Activated T-cell treated with anti-CD3 and anti-CD28 coated beads, Interleukin-2, amount 50 U/mL, for 4 hours (primary cell): ENCODE measurements at regions not wholly inside any gene's neighbourhood (a gene's known extent, or its start where the extent isn't known, plus 50 kb on each side); places are given as distances from the start of the nearest gene placed in this dataset.

ENCODE experiments used
- ATAC-seq, 2 donors: fragments of 200-7000 bp; cut with Tn5 transposase; one replicate each; pipeline ENCODE4 v1.10.0; 2021
- DNase-seq: peaks from one replicate; pipeline ENCODE4 v3.0.0-alpha.2; 2020
- H3K27me3 Mint-ChIP-seq: one replicate; pipeline ENCODE4 v1.8.0; 2021; ENCODE audit warnings: low read depth, mixed read lengths
- H3K36me3 Mint-ChIP-seq: one replicate; pipeline ENCODE4 v1.8.0; 2022; ENCODE audit warnings: mixed read lengths; ENCODE audit not compliant: insufficient read depth
- H3K4me1 Mint-ChIP-seq: one replicate; pipeline ENCODE4 v1.8.0; 2021; ENCODE audit warnings: low read depth, mixed read lengths
- H3K4me3 Mint-ChIP-seq: one replicate; pipeline ENCODE4 v1.8.0; 2021; ENCODE audit warnings: mild to moderate bottlenecking, moderate library complexity, mixed read lengths
- H3K9me3 Mint-ChIP-seq: one replicate; pipeline ENCODE4 v1.8.0; 2021; ENCODE audit warnings: mixed read lengths

GRCh38 chr20:52616629-52617028 is 355.5 kb upstream of the TSHZ2 start:
- Mint-ChIP-seq H3K4me3 (no peak overlapping the region), H3K36me3 (no peaks in the 10 kb centered on the region), H3K9me3 (no peaks in the 10 kb centered on the region), H3K4me1 (peaks cover 14% of the 10 kb centered on the region), H3K27me3 (peaks cover 6% of the 10 kb centered on the region)
- ATAC-seq (no peak), DNase-seq (no peak)

- Mint-ChIP-seq H3K27me3 (peaks cover 6% of the 10 kb centered on the region), H3K4me1 (peaks cover 10% of the 10 kb centered on the region), H3K9me3 (no peaks in the 10 kb centered on the region), H3K36me3 (no peaks in the 10 kb centered on the region), H3K4me3 (no peak overlapping the region)
- no peak for DNase-seq
- ATAC-seq: no peak
Observed at GRCh38 chr20:52614051-52614863, 357.9 kb upstream of the TSHZ2 start.

GRCh38 chr20:52612046-52612632 is 360.0 kb upstream of the TSHZ2 start:
- H3K27me3 Mint-ChIP-seq: peaks cover 6% of the 10 kb centered on the region
- H3K36me3 Mint-ChIP-seq: no peaks in the 10 kb centered on the region
- H3K9me3 Mint-ChIP-seq: no peaks in the 10 kb centered on the region
- DNase-seq (no peak), ATAC-seq (no peak)
- peaks cover 6% of the 10 kb centered on the region for H3K4me1 Mint-ChIP-seq
- no peak overlapping the region for H3K4me3 Mint-ChIP-seq

- Mint-ChIP-seq H3K4me3 (no peak overlapping the region), H3K27me3 (no peaks in the 10 kb centered on the region), H3K9me3 (no peaks in the 10 kb centered on the region), H3K4me1 (peaks cover 2% of the 10 kb centered on the region), H3K36me3 (no peaks in the 10 kb centered on the region)
- ATAC-seq (no peak), DNase-seq (no peak)
Observed at GRCh38 chr20:52610749-52611148, 361.4 kb upstream of the TSHZ2 start.

- DNase-seq (no peak), ATAC-seq (no peak)
- H3K4me1 Mint-ChIP-seq: no peaks in the 10 kb centered on the region
- no peaks in the 10 kb centered on the region for H3K36me3 Mint-ChIP-seq
- H3K9me3 Mint-ChIP-seq: peaks cover 9% of the 10 kb centered on the region
- H3K4me3 Mint-ChIP-seq: no peak overlapping the region
- peaks cover 3% of the 10 kb centered on the region for H3K27me3 Mint-ChIP-seq
Observed at GRCh38 chr20:52601295-52601971, 370.7 kb upstream of the TSHZ2 start.

- ATAC-seq (no peak), DNase-seq (no peak)
- H3K9me3 Mint-ChIP-seq: peaks cover 4% of the 10 kb centered on the region
Observed at GRCh38 chr20:52596256-52596655, 375.9 kb upstream of the TSHZ2 start.

GRCh38 chr20:52595518-52595917 is 376.6 kb upstream of the TSHZ2 start:
- ATAC-seq (no peak), DNase-seq (no peak)
- Mint-ChIP-seq H3K9me3 (peaks cover 2% of the 10 kb centered on the region), H3K27me3 (no peaks in the 10 kb centered on the region), H3K4me3 (no peak overlapping the region), H3K36me3 (no peaks in the 10 kb centered on the region), H3K4me1 (no peaks in the 10 kb centered on the region)

More at GRCh38 chr20:52596256-52596655, 375.9 kb upstream of the TSHZ2 start:
- Mint-ChIP-seq H3K4me1 (no peaks in the 10 kb centered on the region), H3K4me3 (no peak overlapping the region), H3K27me3 (no peaks in the 10 kb centered on the region), H3K36me3 (no peaks in the 10 kb centered on the region)

GRCh38 chr20:52593654-52594053 is 378.5 kb upstream of the TSHZ2 start:
- no peaks in the 10 kb centered on the region for H3K9me3 Mint-ChIP-seq
- H3K36me3 Mint-ChIP-seq: no peaks in the 10 kb centered on the region
- ATAC-seq: no peak

GRCh38 chr20:52592567-52592966 is 379.6 kb upstream of the TSHZ2 start:
- Mint-ChIP-seq H3K36me3 (no peaks in the 10 kb centered on the region), H3K4me1 (no peaks in the 10 kb centered on the region), H3K4me3 (no peak overlapping the region), H3K27me3 (no peaks in the 10 kb centered on the region), H3K9me3 (no peaks in the 10 kb centered on the region)
- DNase-seq (no peak), ATAC-seq (no peak)

More at GRCh38 chr20:52593654-52594053, 378.5 kb upstream of the TSHZ2 start:
- no peak for DNase-seq
- no peaks in the 10 kb centered on the region for H3K4me1 Mint-ChIP-seq
- no peak overlapping the region for H3K4me3 Mint-ChIP-seq
- no peaks in the 10 kb centered on the region for H3K27me3 Mint-ChIP-seq

GRCh38 chr20:52590100-52590499 is 382.1 kb upstream of the TSHZ2 start:
- H3K27me3 Mint-ChIP-seq: no peaks in the 10 kb centered on the region
- no peaks in the 10 kb centered on the region for H3K4me1 Mint-ChIP-seq
- ATAC-seq: no peak
- H3K4me3 Mint-ChIP-seq: no peak overlapping the region
- no peak for DNase-seq
- no peaks in the 10 kb centered on the region for H3K9me3 Mint-ChIP-seq
- no peaks in the 10 kb centered on the region for H3K36me3 Mint-ChIP-seq

- DNase-seq (no peak), ATAC-seq (no peak)
- Mint-ChIP-seq H3K36me3 (no peaks in the 10 kb centered on the region), H3K4me3 (no peak overlapping the region), H3K27me3 (no peaks in the 10 kb centered on the region), H3K9me3 (no peaks in the 10 kb centered on the region), H3K4me1 (no peaks in the 10 kb centered on the region)
Observed at GRCh38 chr20:52589251-52589812, 382.8 kb upstream of the TSHZ2 start.

- no peaks in the 10 kb centered on the region for H3K36me3 Mint-ChIP-seq
- ATAC-seq: peak in 1 of 2 donors; percentile 35
Observed at GRCh38 chr20:52586660-52587059, 385.5 kb upstream of the TSHZ2 start.

GRCh38 chr20:52585333-52585732 is 386.8 kb upstream of the TSHZ2 start:
- ATAC-seq (no peak), DNase-seq (no peak)
- no peaks in the 10 kb centered on the region for H3K4me1 Mint-ChIP-seq
- no peak overlapping the region for H3K4me3 Mint-ChIP-seq
- H3K36me3 Mint-ChIP-seq: no peaks in the 10 kb centered on the region
- no peaks in the 10 kb centered on the region for H3K27me3 Mint-ChIP-seq
- H3K9me3 Mint-ChIP-seq: no peaks in the 10 kb centered on the region

More at GRCh38 chr20:52586660-52587059, 385.5 kb upstream of the TSHZ2 start:
- DNase-seq: no peak
- Mint-ChIP-seq H3K4me1 (no peaks in the 10 kb centered on the region), H3K4me3 (no peak overlapping the region), H3K27me3 (no peaks in the 10 kb centered on the region), H3K9me3 (no peaks in the 10 kb centered on the region)

GRCh38 chr20:52578559-52578958 is 387.0 kb upstream of the ZFP64 start:
- Mint-ChIP-seq H3K36me3 (no peaks in the 10 kb centered on the region), H3K9me3 (peaks cover 4% of the 10 kb centered on the region), H3K4me1 (no peaks in the 10 kb centered on the region), H3K4me3 (no peak overlapping the region), H3K27me3 (peaks cover 2% of the 10 kb centered on the region)
- DNase-seq (no peak), ATAC-seq (no peak)
